NCI-H2227 (cell line): ENCODE measurements at regions not wholly inside any gene's neighbourhood (a gene's known extent, or its start where the extent isn't known, plus 50 kb on each side); places are given as distances from the start of the nearest gene placed in this dataset.
"Not testable (repeated sequence)": the region's sequence is repeated elsewhere in the genome, so short reads cannot be mapped to it uniquely, and the experiment has no call there.

ENCODE experiments used
- DNase-seq: peaks from one replicate; lab custom pipeline; 2025; ENCODE audit not compliant: unreplicated experiment; lab: John Stamatoyannopoulos, UW

GRCh38 chr1:5768014-5768413 lies 224.2 kb downstream of the NPHP4 start:
- no peak for DNase-seq

DNA sequence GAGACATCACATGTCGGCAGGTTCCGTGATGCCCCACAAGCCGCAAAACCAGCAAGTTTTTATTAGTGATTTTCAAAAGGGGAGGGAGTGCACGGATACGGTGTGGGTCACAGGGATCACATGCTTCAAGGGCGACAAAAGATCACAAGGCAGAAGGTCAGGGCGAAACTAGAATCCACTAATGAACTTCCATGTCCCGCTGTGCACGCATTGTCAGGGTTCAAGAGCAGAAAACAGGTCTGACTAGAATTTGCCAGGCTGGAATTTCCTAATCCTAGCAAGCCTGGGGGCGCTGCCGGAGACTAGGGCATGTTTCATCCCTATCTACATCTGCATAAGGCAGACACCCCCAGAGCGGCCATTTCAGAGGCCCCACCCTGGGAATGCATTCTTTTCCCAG lies 225.2 kb downstream of the NPHP4 start:
- DNase-seq = not testable (repeated sequence)

DNA sequence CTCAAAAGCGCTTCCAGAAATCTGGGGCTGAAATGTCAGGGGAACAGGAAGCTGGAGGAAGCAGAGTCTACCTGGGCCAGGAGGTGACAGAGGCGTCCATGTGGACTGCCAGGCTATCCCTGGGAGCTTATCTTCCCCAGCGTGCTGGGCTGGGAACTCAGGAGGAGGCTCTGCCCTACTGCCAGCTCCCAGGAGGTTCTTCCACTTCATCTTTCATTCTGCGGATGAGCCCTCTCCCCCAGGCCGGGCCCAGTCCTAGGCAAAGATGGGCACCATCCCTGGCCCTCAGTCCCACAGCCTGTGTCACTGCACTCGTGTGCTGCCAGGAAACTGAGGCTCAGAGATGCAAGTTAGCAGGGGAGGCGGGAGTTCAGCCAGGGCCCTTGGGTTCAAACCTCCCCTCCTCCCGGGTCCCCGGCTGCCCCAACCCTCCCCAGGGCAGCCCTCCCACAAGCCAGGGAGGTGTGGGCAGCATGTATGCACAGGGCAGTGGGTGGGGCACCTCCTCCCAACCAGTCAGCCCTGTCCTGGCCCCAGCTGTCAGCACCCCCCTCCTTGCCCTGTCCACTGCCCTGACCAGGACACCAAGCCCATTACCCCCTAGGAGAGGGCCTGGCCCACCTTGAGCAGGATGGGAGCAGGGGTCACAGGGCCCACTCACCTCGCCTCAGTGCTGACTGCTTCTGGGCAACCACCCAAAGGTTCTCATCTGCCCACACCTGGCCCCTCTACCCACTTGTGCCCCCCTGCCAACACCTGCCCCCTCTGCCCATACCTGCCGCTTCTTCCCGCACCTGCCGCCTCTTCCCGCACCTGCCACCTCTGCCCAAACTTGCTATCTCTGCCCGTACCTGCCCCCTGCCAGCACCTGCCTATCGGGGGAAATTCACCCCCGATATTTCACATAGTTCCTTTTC lies 226.0 kb downstream of the NPHP4 start:
- no peak for DNase-seq

DNA sequence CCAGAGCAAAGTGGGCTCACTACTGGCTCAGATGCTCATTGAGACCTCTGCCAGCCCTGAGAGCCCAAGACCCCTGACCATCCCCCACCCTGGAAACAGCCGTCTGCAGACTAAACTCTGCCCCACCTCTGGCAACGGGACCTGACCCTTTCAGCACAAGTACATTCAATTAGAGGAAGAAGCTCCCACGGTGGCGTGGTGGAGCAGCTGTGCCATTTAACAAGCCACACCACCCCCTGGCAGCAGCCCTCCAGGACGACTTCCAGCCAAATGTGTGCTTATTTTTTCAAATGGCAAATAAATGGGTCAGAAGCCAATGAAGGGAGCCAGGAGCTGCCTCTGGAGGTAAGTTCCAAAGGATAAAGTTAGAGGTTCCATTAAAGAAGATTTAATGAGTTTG lies 226.7 kb downstream of the NPHP4 start:
- no peak for DNase-seq

- DNase-seq = no peak
Observed at GRCh38 chr1:5764959-5765358, 227.3 kb downstream of the NPHP4 start.

GRCh38 chr1:5764464-5764863 lies 227.8 kb downstream of the NPHP4 start:
- DNase-seq = no peak

DNA sequence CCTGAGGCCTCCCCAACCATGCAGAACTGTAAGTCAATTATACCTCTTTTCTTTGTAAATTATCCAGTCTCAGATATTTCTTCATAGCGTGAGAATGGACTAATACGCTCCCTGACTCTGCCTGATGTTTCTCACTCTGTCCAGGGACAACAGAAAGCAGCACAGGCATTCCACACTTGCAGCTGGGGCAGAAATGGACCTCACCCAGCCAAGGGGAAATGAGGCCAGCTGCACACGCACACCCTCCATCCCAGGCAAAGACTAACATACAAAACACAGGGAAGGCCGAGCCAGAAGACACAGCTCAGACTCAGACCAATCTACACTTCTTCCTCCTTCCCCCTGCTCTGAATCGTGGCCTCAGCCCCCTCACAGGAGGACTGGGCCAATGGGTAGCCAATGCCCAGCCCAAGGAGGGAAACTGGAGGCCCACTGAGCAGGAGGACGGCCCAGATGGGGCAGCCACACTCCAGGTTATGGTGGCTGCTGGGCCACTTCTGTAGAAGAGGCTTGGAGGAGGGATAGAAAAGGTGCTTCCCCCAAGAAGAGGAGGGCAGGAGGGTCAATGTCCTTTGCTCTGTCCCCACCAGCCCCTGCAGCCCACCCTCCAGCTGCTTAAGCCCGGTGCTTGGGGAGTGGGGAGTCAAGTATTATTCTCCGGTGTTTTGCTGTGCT lies 228.4 kb downstream of the NPHP4 start:
- DNase-seq = no peak

DNA sequence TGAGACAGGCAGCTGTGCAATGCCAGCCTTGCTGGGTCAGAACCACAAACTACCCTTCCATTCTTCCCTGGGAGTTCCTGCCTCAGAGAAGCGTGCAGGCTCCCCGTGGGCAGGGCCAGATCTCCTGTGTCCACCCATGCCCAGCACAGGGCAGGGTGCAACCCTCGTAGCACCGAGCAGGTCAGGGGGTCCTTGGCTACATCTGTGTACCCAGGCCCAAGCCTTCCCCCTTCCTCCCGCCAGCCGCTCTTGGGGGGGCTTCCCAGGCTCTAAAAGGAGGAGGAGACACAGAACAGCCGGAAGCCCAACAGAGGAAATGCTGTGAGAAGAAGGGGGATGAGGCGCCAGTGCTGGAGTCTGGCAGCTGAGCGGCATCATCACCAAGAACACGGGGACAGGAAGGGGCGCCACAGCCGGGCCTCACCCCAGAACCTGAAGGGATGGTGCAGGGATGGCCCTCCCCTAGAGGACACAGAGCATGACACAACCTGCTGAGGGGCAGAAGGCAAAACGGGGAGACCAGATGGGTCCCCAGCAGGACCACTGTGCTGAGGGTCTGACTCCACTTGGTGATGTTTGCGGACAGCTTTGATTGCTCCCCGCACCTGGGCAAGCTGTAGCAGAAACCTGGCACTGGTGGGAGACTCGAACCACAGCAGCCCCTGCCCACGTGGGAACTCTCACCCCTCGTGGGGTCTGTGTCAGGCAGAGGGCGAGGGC lies 233.2 kb downstream of the NPHP4 start:
- DNase-seq = no peak

- no peak for DNase-seq
Observed at GRCh38 chr1:5758000-5758858, 234.0 kb downstream of the NPHP4 start.

GRCh38 chr1:5757187-5757805 lies 234.9 kb downstream of the NPHP4 start:
- DNase-seq = no peak

GRCh38 chr1:5756434-5757186 lies 235.6 kb downstream of the NPHP4 start:
- no peak for DNase-seq

- DNase-seq = no peak
Observed at GRCh38 chr1:5755552-5756125, 236.6 kb downstream of the NPHP4 start.

DNA sequence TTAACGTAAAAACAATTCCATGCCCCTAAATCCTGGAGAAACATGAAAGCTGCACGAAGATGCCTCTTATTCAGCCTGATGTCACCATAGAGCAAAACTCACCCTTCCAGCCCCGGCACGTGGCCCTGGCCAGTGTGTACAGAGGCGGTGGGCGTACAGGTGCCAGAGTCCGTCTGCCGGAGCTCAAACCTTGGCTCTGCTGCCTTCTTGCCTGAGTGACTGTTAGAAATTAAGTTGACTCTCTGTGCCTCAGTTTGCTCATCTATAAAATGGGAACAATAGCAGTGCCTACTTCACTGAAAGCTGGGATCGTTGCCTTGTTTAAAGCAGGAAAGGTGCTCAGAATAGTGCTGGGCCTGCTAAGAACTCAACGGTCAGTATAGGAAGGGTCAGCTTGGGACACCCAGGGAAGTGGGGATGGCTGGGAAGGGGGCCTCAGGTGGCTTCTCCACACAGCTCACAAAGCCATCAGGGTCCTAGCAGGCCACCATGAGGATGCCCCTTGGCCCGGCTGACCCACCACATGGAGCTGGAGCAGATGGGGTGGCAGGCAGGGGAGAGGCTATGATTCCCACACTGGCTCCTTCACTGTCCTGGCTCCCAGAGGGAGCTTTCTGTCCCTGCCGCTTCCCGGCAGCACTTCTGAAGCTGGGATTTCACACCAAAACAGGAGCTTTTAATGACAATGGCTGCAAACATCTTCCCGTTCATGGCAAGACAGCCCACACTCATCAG lies 237.2 kb downstream of the NPHP4 start:
- DNase-seq = no peak

- no peak for DNase-seq
Observed at GRCh38 chr1:5753549-5754421, 238.4 kb downstream of the NPHP4 start.

- no peak for DNase-seq
Observed at GRCh38 chr1:5752746-5753548, 239.3 kb downstream of the NPHP4 start.

GRCh38 chr1:5751833-5752745 lies 240.1 kb downstream of the NPHP4 start:
- DNase-seq = no peak
